DMS 273 treated with DMSO at 0.1 percent for 48 hours (cell line): ENCODE measurements at regions not wholly inside any gene's neighbourhood (a gene's known extent, or its start where the extent isn't known, plus 50 kb on each side); places are given as distances from the start of the nearest gene placed in this dataset.
"Not testable (repeated sequence)": the region's sequence is repeated elsewhere in the genome, so short reads cannot be mapped to it uniquely, and the experiment has no call there.

Source experiments
- DNase-seq: peaks from one replicate; lab custom pipeline; 2025; lab: John Stamatoyannopoulos, UW

- peak; percentile 35 for DNase-seq
Measured at GRCh38 chr9:19875291-19875920, 86.6 kb upstream of the SLC24A2 start.

GRCh38 chr9:19873188-19873587, 84.4 kb upstream of the SLC24A2 start:
- DNase-seq, result not testable (repeated sequence)

- no peak for DNase-seq
Measured at GRCh38 chr9:19870988-19871387, 82.2 kb upstream of the SLC24A2 start.

- DNase-seq, result no peak
Measured at GRCh38 chr9:19840953-19841352, 52.1 kb upstream of the SLC24A2 start.
